PC-9 (cell line): ENCODE measurements at regions not wholly inside any gene's neighbourhood (a gene's known extent, or its start where the extent isn't known, plus 50 kb on each side); places are given as distances from the start of the nearest gene placed in this dataset.

ENCODE experiments used
- BruUV-seq: library from RNA; stranded (reverse); fragments of 400-500 nt; replicated peaks from 2 replicates; lab custom pipeline; 2021; lab: Mats Ljungman, UMichigan
- CTCF ChIA-PET: fragments of 300-600 bp; sonication (Branson Sonifier 250); formaldehyde crosslinking; loops from one replicate; lab custom pipeline; 2022; ENCODE audit warnings: antibody characterized with exemption; lab: Charles Lee
- POLR2A ChIA-PET: fragments of 300-600 bp; sonication (Branson Sonifier 250); formaldehyde crosslinking; loops from one replicate; lab custom pipeline; 2022; ENCODE audit warnings: antibody characterized with exemption; ENCODE audit not compliant: unreplicated experiment; lab: Charles Lee
- DNase-seq, 2 experiments: peaks; one replicate each; pipeline versions ENCODE4 v3.0.0 to v3.0.0-alpha.2; 2015 to 2022; ENCODE audit warnings: mixed read lengths in 1 of 2
- H2AFZ ChIP-seq: fragments of 200-600 bp; sonication (generic); 2 replicates; pipeline ENCODE4 v1.8.1; 2017; ENCODE audit warnings: antibody characterized with exemption
- H3F3A ChIP-seq: fragments of 200-600 bp; sonication (generic); 2 replicates; pipeline ENCODE4 v1.8.1; 2017; ENCODE audit warnings: antibody characterized with exemption, mild to moderate bottlenecking, low read depth; ENCODE audit not compliant: insufficient read depth
- H3K27ac ChIP-seq: fragments of 200-600 bp; sonication (generic); 2 replicates; pipeline ENCODE4 v1.6.1; 2016; ENCODE audit warnings: mixed run types
- H3K27me3 ChIP-seq: fragments of 200-600 bp; sonication (generic); 2 replicates; pipeline ENCODE4 v1.6.1; 2016; ENCODE audit warnings: low read depth, mixed run types; ENCODE audit not compliant: insufficient read depth
- H3K36me3 ChIP-seq: fragments of 200-600 bp; sonication (generic); 2 replicates; pipeline ENCODE4 v1.6.1; 2016; ENCODE audit warnings: low read depth, mixed run types
- H3K4me1 ChIP-seq: fragments of 200-600 bp; sonication (generic); replicated peaks from 2 replicates; pipeline ENCODE4 v1.6.1; 2016; ENCODE audit warnings: mixed run types; ENCODE audit not compliant: insufficient read depth
- H3K4me2 ChIP-seq: fragments of 200-600 bp; sonication (generic); 2 replicates; pipeline ENCODE4 v1.6.1; 2017; ENCODE audit warnings: mixed run types
- H3K4me3 ChIP-seq: fragments of 200-600 bp; sonication (generic); 2 replicates; pipeline ENCODE4 v1.6.1; 2016; ENCODE audit warnings: mixed run types
- H3K79me2 ChIP-seq: fragments of 200-600 bp; sonication (generic); 2 replicates; pipeline ENCODE4 v1.6.1; 2017; ENCODE audit warnings: low read depth, mixed run types
- H3K9me2 ChIP-seq: fragments of 200-600 bp; sonication (generic); 2 replicates; pipeline ENCODE4 v1.8.1; 2017; ENCODE audit warnings: mild to moderate bottlenecking; ENCODE audit not compliant: insufficient read depth
- H3K9me3 ChIP-seq: fragments of 200-600 bp; sonication (generic); 2 replicates; pipeline ENCODE4 v1.8.1; 2016; ENCODE audit warnings: low read depth; ENCODE audit not compliant: insufficient read depth
- H4K20me1 ChIP-seq: fragments of 200-600 bp; sonication (generic); 2 replicates; pipeline ENCODE4 v1.8.1; 2017; ENCODE audit not compliant: insufficient read depth
- CTCF ChIP-seq: fragments of 200-600 bp; sonication (generic); conservative IDR thresholded peaks from 2 replicates; pipeline ENCODE4 v1.6.1; 2017; ENCODE audit warnings: mixed run types, antibody characterized with exemption, mild to moderate bottlenecking, moderate library complexity
- EZH2 ChIP-seq: fragments of 200-600 bp; sonication (generic); IDR thresholded peaks from 2 replicates; pipeline ENCODE4 v1.8.0; 2017; ENCODE audit warnings: antibody characterized with exemption, low read depth
- intact Hi-C: fragments of 100-400 bp; cut with micrococcal nuclease; formaldehyde crosslinking; loops from one replicate; pipeline ENCODE4 v1.10.0; 2022; ENCODE audit not compliant: unreplicated experiment

DNA sequence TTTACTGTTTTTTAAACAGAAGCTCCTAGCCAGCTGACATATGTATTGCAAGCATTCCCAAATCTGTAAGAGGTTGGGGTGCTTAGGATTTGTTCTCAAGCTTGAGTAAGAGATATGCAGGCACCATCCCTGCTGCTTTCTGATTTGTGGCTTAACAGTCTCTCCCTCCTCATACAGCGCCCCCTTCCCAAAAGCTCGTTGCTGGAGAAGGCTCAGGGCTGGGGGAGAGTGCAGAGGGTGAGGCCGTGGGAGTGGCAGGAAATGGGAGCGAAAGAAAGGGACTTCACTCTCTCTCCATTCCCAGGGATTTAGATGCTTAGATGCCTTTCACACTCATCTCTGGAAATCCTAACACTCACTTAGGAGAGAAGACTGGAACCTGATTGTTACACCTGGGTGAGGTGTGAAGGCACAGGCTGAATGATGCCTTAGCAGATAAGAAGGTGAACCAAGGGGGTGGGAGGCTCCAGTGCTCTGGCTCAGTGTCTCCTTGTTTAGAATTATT is 172.0 kb downstream of the C12orf75 start:
- ChIA-PET CTCF (no interaction called here), POLR2A (no interaction called here)
- no peaks in the 10 kb centered on the region for H3K4me1 ChIP-seq
- DNase-seq, result no peak
- H3K4me3 ChIP-seq, result no peak overlapping the region
- no peaks in the 10 kb centered on the region for H4K20me1 ChIP-seq
- no peak overlapping the region for H3K4me2 ChIP-seq
- no peaks in the 10 kb centered on the region for H3K27me3 ChIP-seq
- no TSS peak for BruUV-seq
- 0 out of 2 replicates have a peak, but pooled peaks cover 3% of the 10 kb centered on the region for H3K9me3 ChIP-seq
- no peaks in the 10 kb centered on the region for H3K79me2 ChIP-seq
- intact Hi-C loops, result no loop called here
- H3K27ac ChIP-seq, result no peak overlapping the region
- TF ChIP-seq EZH2 (no peak), CTCF (no peak)
- H3F3A ChIP-seq, result no peaks in the 10 kb centered on the region
- no peaks in the 10 kb centered on the region for H3K9me2 ChIP-seq
- no peaks in the 10 kb centered on the region for H3K36me3 ChIP-seq
- no peak overlapping the region for H2AFZ ChIP-seq

DNA sequence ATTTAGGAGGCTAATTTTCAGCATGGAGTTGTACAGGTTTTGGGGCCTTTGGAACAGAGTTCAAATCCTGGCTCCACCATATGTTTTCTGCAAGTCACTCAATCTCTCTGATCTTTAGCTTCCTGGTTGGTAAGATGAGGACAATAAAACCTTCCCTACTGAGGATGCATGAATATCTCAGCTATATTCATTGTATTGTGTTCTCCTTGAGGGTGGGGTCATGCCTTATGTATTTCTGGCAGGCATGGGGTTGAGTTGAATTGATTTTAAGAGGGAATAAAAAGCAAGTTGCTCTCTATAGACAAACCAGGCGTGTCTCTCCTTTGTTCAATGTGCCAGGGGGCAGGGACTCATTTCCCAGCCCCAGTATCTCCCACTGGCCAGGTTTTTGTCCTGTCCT is 173.1 kb downstream of the C12orf75 start:
- no peak for DNase-seq
- Histone ChIP-seq H2AFZ (no peak overlapping the region), H3K9me3 (0 out of 2 replicates have a peak, but pooled peaks cover 3% of the 10 kb centered on the region), H3K27ac (no peak overlapping the region), H3K9me2 (no peaks in the 10 kb centered on the region), H3K36me3 (no peaks in the 10 kb centered on the region), H3K27me3 (no peaks in the 10 kb centered on the region), H3K79me2 (no peaks in the 10 kb centered on the region), H4K20me1 (no peaks in the 10 kb centered on the region), H3F3A (no peaks in the 10 kb centered on the region), H3K4me2 (no peak overlapping the region), H3K4me3 (no peak overlapping the region), H3K4me1 (no peaks in the 10 kb centered on the region)
- TF ChIP-seq CTCF, result no peak
- TF ChIP-seq EZH2, result no peak
- BruUV-seq, result no TSS peak
- intact Hi-C loops, result no loop called here
- POLR2A ChIA-PET, result no interaction called here
- CTCF ChIA-PET, result no interaction called here

- H3K27me3 ChIP-seq, result no peaks in the 10 kb centered on the region
- H3K27ac ChIP-seq, result no peak overlapping the region
- H3F3A ChIP-seq, result no peaks in the 10 kb centered on the region
- H2AFZ ChIP-seq, result no peak overlapping the region
- H3K4me3 ChIP-seq, result no peak overlapping the region
- no peak overlapping the region for H3K4me2 ChIP-seq
- no peak for DNase-seq
- POLR2A ChIA-PET, result no interaction called here
- no peaks in the 10 kb centered on the region for H3K9me2 ChIP-seq
- H3K36me3 ChIP-seq, result no peaks in the 10 kb centered on the region
- intact Hi-C loops, result no loop called here
- CTCF ChIA-PET, result no interaction called here
- TF ChIP-seq EZH2 (no peak), CTCF (no peak)
- 0 out of 2 replicates have a peak, but pooled peaks cover 3% of the 10 kb centered on the region for H3K9me3 ChIP-seq
- H3K79me2 ChIP-seq, result no peaks in the 10 kb centered on the region
- no peaks in the 10 kb centered on the region for H4K20me1 ChIP-seq
- no TSS peak for BruUV-seq
- no peaks in the 10 kb centered on the region for H3K4me1 ChIP-seq
These were observed 173.8 kb downstream of the C12orf75 start for GRCh38 chr12:105504286-105504685.
